PFSK-1 (cell line): ENCODE measurements at regions not wholly inside any gene's neighbourhood (a gene's known extent, or its start where the extent isn't known, plus 50 kb on each side); places are given as distances from the start of the nearest gene placed in this dataset.

Source experiments
- POLR2AphosphoS5 ChIP-seq: IDR thresholded peaks from 2 replicates; pipeline ENCODE4 v1.6.1; 2012; ENCODE audit warnings: low read depth, mild to moderate bottlenecking, control low read depth, low read length, moderate library complexity
- REST ChIP-seq, 2 experiments: IDR thresholded peaks; 2 replicates each; pipeline versions ENCODE4 v1.6.1 to v1.8.0; 2011 to 2012; ENCODE audit warnings: low read depth in 2 of 2, low read length in 2 of 2, control low read depth in 1 of 2, inconsistent platforms in 1 of 2, mild to moderate bottlenecking in 1 of 2, moderate library complexity in 1 of 2; ENCODE audit not compliant: insufficient read depth in 1 of 2
- TAF1 ChIP-seq: IDR thresholded peaks from 2 replicates; pipeline ENCODE4 v1.6.1; 2012; ENCODE audit warnings: low read length, control low read depth, borderline replicate concordance; ENCODE audit not compliant: insufficient read depth

GRCh38 chr4:129641179-129641578 is 545.2 kb downstream of the C4orf33 start:
- TF ChIP-seq POLR2AphosphoS5, result no peak
- no peak for TF ChIP-seq TAF1
- TF ChIP-seq REST (IDR thresholded peaks at IDR 0.05; ENCODE audit: insufficient read depth in 1 of 2, low read depth in 2 of 2, low read length in 2 of 2), result no peak
